Transverse colon (tissue), 3 donors: ENCODE measurements at regions not wholly inside any gene's neighbourhood (a gene's known extent, or its start where the extent isn't known, plus 50 kb on each side); places are given as distances from the start of the nearest gene placed in this dataset.

Experiments
- POLR2A ChIP-seq: fragments of 450-650 bp; IDR thresholded peaks from one replicate; pipeline ENCODE4 v1.6.1; 2016; ENCODE audit warnings: antibody characterized with exemption, mild to moderate bottlenecking, moderate library complexity
- TF ChIP-seq, protein P1 (sequence below), 5 experiments: fragments of 200-600 bp in 3 of 5; fragments of 450-650 bp in 2 of 5; sonication (generic) in 3 of 5; IDR thresholded peaks; 1 replicate in 2 of 5; 2 replicates in 3 of 5; pipeline ENCODE4 v1.5.1; 2016 to 2017; ENCODE audit warnings: antibody characterized with exemption in 5 of 5, inconsistent platforms in 3 of 5, mild to moderate bottlenecking in 2 of 5, moderate library complexity in 1 of 5

DNA sequence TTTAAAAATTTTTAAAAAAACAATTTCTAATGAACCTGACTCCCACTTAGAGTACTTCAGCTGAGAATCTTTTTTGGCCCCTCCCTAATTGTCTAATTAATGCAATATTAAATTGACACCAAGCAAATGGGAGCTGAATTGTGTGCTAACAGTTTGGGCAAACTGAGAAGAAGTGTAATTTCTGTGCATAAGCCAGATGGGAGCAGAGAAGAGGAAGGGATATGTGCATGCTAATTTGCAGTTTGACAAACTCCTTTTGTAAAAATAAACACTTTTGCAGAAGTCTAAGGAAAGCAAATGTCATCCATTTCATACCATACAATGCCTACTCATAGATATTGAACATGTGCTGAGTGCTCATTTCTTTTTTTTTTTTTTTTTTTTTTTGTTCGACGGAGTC is 332.0 kb downstream of the CYRIA start:
- TF ChIP-seq, protein P1, sequence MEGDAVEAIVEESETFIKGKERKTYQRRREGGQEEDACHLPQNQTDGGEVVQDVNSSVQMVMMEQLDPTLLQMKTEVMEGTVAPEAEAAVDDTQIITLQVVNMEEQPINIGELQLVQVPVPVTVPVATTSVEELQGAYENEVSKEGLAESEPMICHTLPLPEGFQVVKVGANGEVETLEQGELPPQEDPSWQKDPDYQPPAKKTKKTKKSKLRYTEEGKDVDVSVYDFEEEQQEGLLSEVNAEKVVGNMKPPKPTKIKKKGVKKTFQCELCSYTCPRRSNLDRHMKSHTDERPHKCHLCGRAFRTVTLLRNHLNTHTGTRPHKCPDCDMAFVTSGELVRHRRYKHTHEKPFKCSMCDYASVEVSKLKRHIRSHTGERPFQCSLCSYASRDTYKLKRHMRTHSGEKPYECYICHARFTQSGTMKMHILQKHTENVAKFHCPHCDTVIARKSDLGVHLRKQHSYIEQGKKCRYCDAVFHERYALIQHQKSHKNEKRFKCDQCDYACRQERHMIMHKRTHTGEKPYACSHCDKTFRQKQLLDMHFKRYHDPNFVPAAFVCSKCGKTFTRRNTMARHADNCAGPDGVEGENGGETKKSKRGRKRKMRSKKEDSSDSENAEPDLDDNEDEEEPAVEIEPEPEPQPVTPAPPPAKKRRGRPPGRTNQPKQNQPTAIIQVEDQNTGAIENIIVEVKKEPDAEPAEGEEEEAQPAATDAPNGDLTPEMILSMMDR (IDR thresholded peaks at IDR 0.05): no peak
- no peak for TF ChIP-seq POLR2A
